ENCODE measurements at regions not wholly inside any gene's neighbourhood (a gene's known extent, or its start where the extent isn't known, plus 50 kb on each side); places are given as distances from the start of the nearest gene placed in this dataset.

DNA sequence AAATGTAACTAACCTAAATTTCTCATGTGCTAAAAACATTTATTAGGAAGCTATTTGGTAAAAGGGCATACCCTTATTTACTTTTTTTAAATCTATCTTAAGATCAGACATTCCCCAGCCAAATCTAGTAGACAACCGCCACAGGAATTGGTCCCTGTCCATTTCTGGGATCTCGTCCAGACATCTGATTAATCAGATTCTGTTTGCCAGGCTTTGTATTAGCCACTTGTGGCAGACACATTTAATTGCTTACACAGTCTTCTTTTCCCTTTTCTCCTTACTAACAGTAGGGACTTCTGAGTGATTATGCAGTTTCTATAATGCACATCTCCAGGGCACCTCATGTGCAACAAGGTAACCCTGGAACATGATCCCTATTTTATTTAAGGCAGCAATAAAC, 449.0 kb upstream of the RGS18 start:
- TF ChIP-seq, protein P1, sequence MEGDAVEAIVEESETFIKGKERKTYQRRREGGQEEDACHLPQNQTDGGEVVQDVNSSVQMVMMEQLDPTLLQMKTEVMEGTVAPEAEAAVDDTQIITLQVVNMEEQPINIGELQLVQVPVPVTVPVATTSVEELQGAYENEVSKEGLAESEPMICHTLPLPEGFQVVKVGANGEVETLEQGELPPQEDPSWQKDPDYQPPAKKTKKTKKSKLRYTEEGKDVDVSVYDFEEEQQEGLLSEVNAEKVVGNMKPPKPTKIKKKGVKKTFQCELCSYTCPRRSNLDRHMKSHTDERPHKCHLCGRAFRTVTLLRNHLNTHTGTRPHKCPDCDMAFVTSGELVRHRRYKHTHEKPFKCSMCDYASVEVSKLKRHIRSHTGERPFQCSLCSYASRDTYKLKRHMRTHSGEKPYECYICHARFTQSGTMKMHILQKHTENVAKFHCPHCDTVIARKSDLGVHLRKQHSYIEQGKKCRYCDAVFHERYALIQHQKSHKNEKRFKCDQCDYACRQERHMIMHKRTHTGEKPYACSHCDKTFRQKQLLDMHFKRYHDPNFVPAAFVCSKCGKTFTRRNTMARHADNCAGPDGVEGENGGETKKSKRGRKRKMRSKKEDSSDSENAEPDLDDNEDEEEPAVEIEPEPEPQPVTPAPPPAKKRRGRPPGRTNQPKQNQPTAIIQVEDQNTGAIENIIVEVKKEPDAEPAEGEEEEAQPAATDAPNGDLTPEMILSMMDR (IDR thresholded peaks at IDR 0.05; ENCODE audit: low read depth, low read length), result no peak
- TF ChIP-seq EZH2phosphoT487 (IDR thresholded peaks at IDR 0.05; ENCODE audit: low read depth), result no peak
